ENCODE measurements at regions not wholly inside any gene's neighbourhood (a gene's known extent, or its start where the extent isn't known, plus 50 kb on each side); places are given as distances from the start of the nearest gene placed in this dataset.

DNA sequence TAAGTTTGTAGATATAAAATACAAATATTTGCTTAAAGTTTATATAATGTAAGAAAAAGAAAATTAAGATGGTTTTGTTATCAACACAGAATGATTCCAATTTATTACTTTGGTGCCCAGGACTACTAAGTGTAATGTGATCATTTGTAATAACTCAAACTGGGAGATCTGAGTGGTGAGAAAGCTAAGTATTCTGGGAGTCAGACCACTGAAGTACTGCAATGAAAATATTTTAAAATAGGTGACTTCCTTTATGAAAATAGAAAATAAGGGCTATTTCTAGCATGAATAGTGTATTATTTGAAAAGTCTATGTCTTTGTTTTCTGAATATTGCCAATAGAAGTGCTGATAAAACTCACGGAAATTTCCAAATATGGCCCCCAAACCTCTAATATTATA is 305.6 kb upstream of the MAN1A1 start:
- H3K9me3 ChIP-seq, result no peaks in the 10 kb centered on the region
- DNase-seq, result no peak
- TF ChIP-seq, protein P1, sequence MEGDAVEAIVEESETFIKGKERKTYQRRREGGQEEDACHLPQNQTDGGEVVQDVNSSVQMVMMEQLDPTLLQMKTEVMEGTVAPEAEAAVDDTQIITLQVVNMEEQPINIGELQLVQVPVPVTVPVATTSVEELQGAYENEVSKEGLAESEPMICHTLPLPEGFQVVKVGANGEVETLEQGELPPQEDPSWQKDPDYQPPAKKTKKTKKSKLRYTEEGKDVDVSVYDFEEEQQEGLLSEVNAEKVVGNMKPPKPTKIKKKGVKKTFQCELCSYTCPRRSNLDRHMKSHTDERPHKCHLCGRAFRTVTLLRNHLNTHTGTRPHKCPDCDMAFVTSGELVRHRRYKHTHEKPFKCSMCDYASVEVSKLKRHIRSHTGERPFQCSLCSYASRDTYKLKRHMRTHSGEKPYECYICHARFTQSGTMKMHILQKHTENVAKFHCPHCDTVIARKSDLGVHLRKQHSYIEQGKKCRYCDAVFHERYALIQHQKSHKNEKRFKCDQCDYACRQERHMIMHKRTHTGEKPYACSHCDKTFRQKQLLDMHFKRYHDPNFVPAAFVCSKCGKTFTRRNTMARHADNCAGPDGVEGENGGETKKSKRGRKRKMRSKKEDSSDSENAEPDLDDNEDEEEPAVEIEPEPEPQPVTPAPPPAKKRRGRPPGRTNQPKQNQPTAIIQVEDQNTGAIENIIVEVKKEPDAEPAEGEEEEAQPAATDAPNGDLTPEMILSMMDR (IDR thresholded peaks at IDR 0.05), result no peak
- no peak overlapping the region for H3K4me3 ChIP-seq
- H3K27me3 ChIP-seq, result no peaks in the 10 kb centered on the region
- H3K4me1 ChIP-seq, result no peaks in the 10 kb centered on the region
- intact Hi-C loops (cut with DNase I; ENCODE audit: low total_unique reads), result no loop called here
- no peak overlapping the region for H3K27ac ChIP-seq
- H3K36me3 ChIP-seq, result no peaks in the 10 kb centered on the region

DNA sequence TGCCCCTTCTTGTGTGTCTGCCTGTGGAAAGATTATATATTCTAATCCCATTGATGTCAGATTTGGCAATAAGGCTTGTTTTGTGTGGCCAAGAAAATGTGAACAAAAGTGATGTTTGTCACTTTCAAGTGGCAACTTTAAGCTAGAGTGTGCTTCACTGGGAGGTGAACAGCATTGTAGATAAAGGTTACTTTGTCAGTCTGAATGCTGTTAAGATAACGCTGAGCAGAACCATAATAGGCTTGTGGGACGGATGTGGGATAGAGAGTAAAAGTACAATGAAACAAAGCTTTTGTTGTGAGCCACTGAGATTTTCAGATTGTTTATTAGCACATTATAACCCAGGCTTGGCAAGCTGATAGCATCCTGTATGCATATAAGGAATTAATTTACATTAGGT is 303.8 kb upstream of the MAN1A1 start:
- DNase-seq, result no peak
- H3K9me3 ChIP-seq, result no peaks in the 10 kb centered on the region
- no peak overlapping the region for H3K4me3 ChIP-seq
- H3K4me1 ChIP-seq, result no peaks in the 10 kb centered on the region
- TF ChIP-seq, protein P1 (IDR thresholded peaks at IDR 0.05), result no peak
- intact Hi-C loops (cut with DNase I; ENCODE audit: low total_unique reads), result no loop called here
- no peaks in the 10 kb centered on the region for H3K36me3 ChIP-seq
- no peak overlapping the region for H3K27ac ChIP-seq
- H3K27me3 ChIP-seq, result no peaks in the 10 kb centered on the region

DNA sequence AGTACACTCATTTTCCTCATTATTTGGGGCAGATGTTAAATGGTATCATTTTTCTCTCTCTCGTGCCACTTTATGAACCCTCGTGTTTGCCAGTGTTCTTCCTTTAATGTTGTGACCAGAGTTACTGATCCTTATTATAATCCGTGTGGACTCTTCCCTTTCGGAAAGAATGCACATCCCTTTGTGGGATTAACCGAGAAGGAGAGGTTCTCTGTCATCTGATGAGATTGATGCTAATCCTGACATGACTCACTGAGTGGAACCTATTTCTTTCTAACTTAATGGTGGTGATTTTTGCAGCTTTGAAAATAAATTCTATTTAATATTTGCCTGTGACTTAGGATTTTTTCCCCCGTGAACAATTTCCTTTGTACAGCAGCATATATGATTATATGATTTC is 300.0 kb upstream of the MAN1A1 start:
- intact Hi-C loops (cut with DNase I; ENCODE audit: low total_unique reads), result no loop called here
- Histone ChIP-seq H3K4me3 (no peak overlapping the region), H3K27me3 (no peaks in the 10 kb centered on the region), H3K27ac (no peak overlapping the region), H3K36me3 (no peaks in the 10 kb centered on the region), H3K9me3 (no peaks in the 10 kb centered on the region), H3K4me1 (no peaks in the 10 kb centered on the region)
- no peak for DNase-seq
- TF ChIP-seq, protein P1 (IDR thresholded peaks at IDR 0.05), result no peak

DNA sequence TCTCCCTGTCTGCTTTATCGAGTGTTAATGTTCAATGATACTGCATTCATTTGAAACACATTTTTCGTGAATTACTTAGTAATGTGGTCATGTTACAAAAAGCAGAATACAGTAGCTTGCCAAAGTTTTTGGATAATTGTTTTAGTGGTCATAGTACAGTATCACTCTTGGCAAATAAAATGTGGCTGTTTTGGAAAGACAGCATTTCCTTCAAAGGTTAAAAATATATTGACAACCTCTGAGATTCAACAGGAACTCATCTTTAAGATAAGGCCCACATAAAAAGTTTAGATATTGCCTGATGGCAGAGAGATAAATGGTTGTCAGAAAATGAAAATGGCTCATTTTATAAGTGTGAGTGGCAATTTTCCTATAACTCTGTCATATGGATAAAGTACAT is 297.7 kb upstream of the MAN1A1 start:
- Histone ChIP-seq H3K27ac (no peak overlapping the region), H3K4me3 (no peak overlapping the region), H3K4me1 (no peaks in the 10 kb centered on the region), H3K9me3 (no peaks in the 10 kb centered on the region), H3K27me3 (no peaks in the 10 kb centered on the region), H3K36me3 (no peaks in the 10 kb centered on the region)
- intact Hi-C loops (cut with DNase I; ENCODE audit: low total_unique reads), result no loop called here
- DNase-seq, result no peak
- TF ChIP-seq, protein P1 (IDR thresholded peaks at IDR 0.05), result no peak

DNA sequence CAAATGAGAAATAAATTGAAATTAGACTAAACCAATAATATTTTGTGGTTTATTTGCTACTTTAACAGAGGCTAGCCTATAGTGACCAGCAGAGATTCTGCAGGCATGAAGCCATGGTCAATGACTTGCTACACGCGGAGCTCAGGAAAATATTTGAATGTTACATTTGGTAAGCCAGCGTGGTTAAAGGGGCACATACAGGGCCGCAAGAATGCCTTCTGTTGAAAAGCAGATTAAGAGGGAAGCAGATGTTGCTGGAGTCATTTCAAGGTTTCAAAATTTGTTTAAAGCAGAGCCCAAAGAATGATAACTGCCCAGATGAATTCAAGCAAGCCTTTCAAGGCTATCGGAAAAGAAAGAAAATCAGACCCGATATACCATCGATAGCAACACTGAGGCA is 294.3 kb upstream of the MAN1A1 start:
- intact Hi-C loops (cut with DNase I; ENCODE audit: low total_unique reads), result no loop called here
- TF ChIP-seq, protein P1 (IDR thresholded peaks at IDR 0.05), result no peak
- no peak overlapping the region for H3K27ac ChIP-seq

DNA sequence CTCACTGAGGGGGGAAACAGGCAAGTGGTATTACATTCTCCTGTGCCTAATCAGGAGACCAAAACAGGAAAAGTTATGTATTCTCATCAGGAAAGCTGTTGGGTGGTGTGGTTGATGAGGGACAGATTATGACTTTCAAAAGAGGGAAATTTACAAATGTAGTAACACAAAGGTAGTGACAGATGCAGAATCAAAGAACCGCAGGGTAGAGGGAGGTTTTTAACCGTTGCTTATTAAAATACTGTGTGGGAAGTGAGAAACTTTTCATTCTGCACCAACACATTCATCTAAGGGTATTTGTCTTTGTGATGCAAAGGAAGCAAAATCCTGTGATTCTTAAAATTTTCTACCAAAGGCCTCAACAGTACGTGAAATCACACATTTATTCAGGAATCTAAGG is 288.2 kb upstream of the MAN1A1 start:
- no peak overlapping the region for H3K4me3 ChIP-seq
- H3K4me1 ChIP-seq, result no peaks in the 10 kb centered on the region
- TF ChIP-seq, protein P1 (IDR thresholded peaks at IDR 0.05), result no peak
- H3K9me3 ChIP-seq, result peaks cover 0 to 7% (median 0%) of the 10 kb centered on the region in 3 donors
- no peaks in the 10 kb centered on the region for H3K27me3 ChIP-seq
- no peaks in the 10 kb centered on the region for H3K36me3 ChIP-seq
- no peak overlapping the region for H3K27ac ChIP-seq
- DNase-seq, result no peak
- intact Hi-C loops (cut with DNase I; ENCODE audit: low total_unique reads), result no loop called here

More for the DNA sequence above, 294.3 kb upstream of the MAN1A1 start:
- Histone ChIP-seq H3K36me3 (no peaks in the 10 kb centered on the region), H3K9me3 (no peaks in the 10 kb centered on the region), H3K4me1 (no peaks in the 10 kb centered on the region), H3K4me3 (no peak overlapping the region), H3K27me3 (no peaks in the 10 kb centered on the region)
- DNase-seq, result no peak

Measured in tibial artery (tissue), 4 donors.